SU-DHL-6 (cell line): ENCODE measurements at regions not wholly inside any gene's neighbourhood (a gene's known extent, or its start where the extent isn't known, plus 50 kb on each side); places are given as distances from the start of the nearest gene placed in this dataset.

ENCODE experiments used
- CTCF ChIP-seq: fragments of 200-600 bp; sonication (generic); IDR thresholded peaks from one replicate; pipeline ENCODE4 v1.5.1; 2017; ENCODE audit warnings: antibody characterized with exemption, mild to moderate bottlenecking, low read length, moderate library complexity; ENCODE audit not compliant: insufficient read depth, poor library complexity, severe bottlenecking
- EZH2phosphoT487 ChIP-seq: fragments of 200-600 bp; sonication (generic), shearing (Covaris generic); conservative IDR thresholded peaks from 2 replicates; pipeline ENCODE4 v1.6.1; 2018; ENCODE audit warnings: mild to moderate bottlenecking, antibody characterized with exemption, low read length, moderate library complexity, mixed read lengths

GRCh38 chr3:8094415-8094814 is 407.2 kb upstream of the LMCD1 start:
- TF ChIP-seq CTCF (no peak), EZH2phosphoT487 (no peak)
